K562 (cell line): ENCODE measurements at regions not wholly inside any gene's neighbourhood (a gene's known extent, or its start where the extent isn't known, plus 50 kb on each side); places are given as distances from the start of the nearest gene placed in this dataset.

Source experiments
- ATAC-seq: fragments of 200-7000 bp; cut with Tn5 transposase; 3 replicates; pipeline ENCODE4 v1.9.1; 2020; ENCODE audit warnings: moderate library complexity
- BruUV-seq: library from RNA; stranded (reverse); fragments of 400-500 nt; replicated peaks from 2 replicates; lab custom pipeline; 2021; lab: Mats Ljungman, UMichigan
- CTCF ChIA-PET: fragments of 300-600 bp; formaldehyde crosslinking; extraction: SDS; loops from one replicate; lab custom pipeline; 2021; ENCODE audit warnings: low intra/inter-chr PET ratio; lab: Yijun Ruan, JAX
- POLR2A ChIA-PET: fragments of 300-600, 350-650 bp; sonication (Branson Sonifier 250); formaldehyde crosslinking; extraction: SDS; loops from one replicate; lab custom pipeline; 2021; ENCODE audit warnings: antibody characterized with exemption, inconsistent platforms; lab: Yijun Ruan, JAX
- DNase-seq, 4 experiments: peaks; one replicate each; pipeline versions ENCODE4 v3.0.0 to v3.0.0-alpha.2; 2011 to 2018; ENCODE audit warnings: low spot score in 3 of 4, mixed read lengths in 3 of 4; ENCODE audit errors: extremely low read depth in 1 of 4
- FAIRE-seq: peaks from 2 replicates; lab custom pipeline; 2011; peaks lifted over from hg19 to GRCh38; lab: Jason Lieb, UNC
- H2AFZ ChIP-seq: 2 replicates; pipeline ENCODE4 v1.6.0; 2011; ENCODE audit warnings: low read depth, low read length, control low read depth, inconsistent platforms
- H3K27ac ChIP-seq: fragments of 200-600 bp; 3 replicates; pipeline ENCODE4 v1.8.0; 2011; ENCODE audit warnings: low read depth, mild to moderate bottlenecking, control low read depth, inconsistent platforms, low read length, moderate library complexity, mixed read lengths; ENCODE audit errors: extremely low read depth
- H3K27me3 ChIP-seq, 2 experiments: fragments of 300-600 bp in 1 of 2; 2 replicates in 1 of 2; 3 replicates in 1 of 2; pipeline versions ENCODE4 v1.6.0 to v1.8.0; 2011; ENCODE audit warnings: inconsistent platforms in 2 of 2, low read length in 2 of 2, mild to moderate bottlenecking in 1 of 2, mixed read lengths in 1 of 2, moderate library complexity in 1 of 2; ENCODE audit not compliant: control insufficient read depth in 2 of 2, insufficient read depth in 2 of 2
- H3K36me3 ChIP-seq: fragments of 300-600 bp; 3 replicates; pipeline ENCODE4 v1.8.0; 2011; ENCODE audit warnings: mild to moderate bottlenecking, low read length, inconsistent platforms; ENCODE audit not compliant: control insufficient read depth, insufficient read depth
- H3K4me1 ChIP-seq, 2 experiments: fragments of 200-600 bp in 1 of 2; replicated peaks in 1 of 2; 2 replicates in 1 of 2; 3 replicates in 1 of 2; pipeline versions ENCODE4 v1.5.1 to v1.8.0; 2011; ENCODE audit warnings: inconsistent platforms in 2 of 2, low read length in 2 of 2, mild to moderate bottlenecking in 1 of 2, mixed read lengths in 1 of 2, moderate library complexity in 1 of 2; ENCODE audit not compliant: control insufficient read depth in 2 of 2, insufficient read depth in 2 of 2
- H3K4me2 ChIP-seq: 2 replicates; pipeline ENCODE4 v1.6.1; 2011; ENCODE audit warnings: low read length, control low read depth, inconsistent platforms, mixed read lengths; ENCODE audit not compliant: insufficient read depth
- H3K4me3 ChIP-seq: fragments of 200-600 bp; sonication (generic), shearing (Covaris generic); 2 replicates; pipeline ENCODE4 v1.5.1; 2016; ENCODE audit warnings: control low read depth, inconsistent platforms
- H3K79me2 ChIP-seq: fragments of 200-600 bp; 3 replicates; pipeline ENCODE4 v1.8.0; 2011; ENCODE audit warnings: low read length, inconsistent platforms; ENCODE audit not compliant: control insufficient read depth, insufficient read depth
- H3K9ac ChIP-seq, 2 experiments: 2 replicates each; pipeline versions ENCODE4 v1.6.0 to v1.6.1; 2011; ENCODE audit warnings: low read depth in 2 of 2, low read length in 2 of 2, control low read depth in 1 of 2, inconsistent platforms in 1 of 2, mild to moderate bottlenecking in 1 of 2, mixed read lengths in 1 of 2; ENCODE audit not compliant: insufficient read depth in 1 of 2
- H3K9me1 ChIP-seq: one replicate; pipeline ENCODE4 v1.6.0; 2011; ENCODE audit warnings: inconsistent platforms, mild to moderate bottlenecking, low read length, moderate library complexity; ENCODE audit not compliant: control insufficient read depth, insufficient read depth
- H3K9me3 ChIP-seq: replicated peaks from 2 replicates; pipeline ENCODE4 v1.5.1; 2011; ENCODE audit warnings: low read depth, low read length, inconsistent platforms; ENCODE audit not compliant: control insufficient read depth, insufficient read depth
- H4K20me1 ChIP-seq: replicated peaks from 2 replicates; pipeline ENCODE4 v1.6.1; 2011; ENCODE audit warnings: low read length, inconsistent platforms, mixed read lengths; ENCODE audit not compliant: control insufficient read depth, insufficient read depth
- DDX20 ChIP-seq: fragments of 450-650 bp; IDR thresholded peaks from 2 replicates; pipeline ENCODE4 v1.6.1; 2016; ENCODE audit warnings: missing genetic modification characterization, low read depth, mild to moderate bottlenecking, missing compliant biosample characterization, moderate library complexity
- MAFK ChIP-seq: IDR thresholded peaks from 2 replicates; pipeline ENCODE4 v1.6.1; 2011; ENCODE audit warnings: low read length, improper control_type of control experiment
- MEIS2 ChIP-seq: fragments of 450-650 bp; IDR thresholded peaks from 2 replicates; pipeline ENCODE4 v1.6.1; 2014; ENCODE audit warnings: mild to moderate bottlenecking; ENCODE audit not compliant: partially characterized antibody
- PHF20 ChIP-seq: fragments of 450-650 bp; IDR thresholded peaks from 2 replicates; pipeline ENCODE4 v1.6.1; 2018; ENCODE audit not compliant: partially characterized antibody
- POLR2G ChIP-seq: fragments of 200-400 bp; formaldehyde crosslinking; IDR thresholded peaks from 2 replicates; pipeline ENCODE4 v1.6.1; 2017; ENCODE audit warnings: low read depth, mild to moderate bottlenecking, antibody characterized with exemption, low read length, moderate library complexity
- PYGO2 ChIP-seq: fragments of 450-650 bp; IDR thresholded peaks from 2 replicates; pipeline ENCODE4 v1.6.1; 2016; ENCODE audit warnings: mild to moderate bottlenecking, missing genetic modification characterization, moderate library complexity, missing compliant biosample characterization
- RERE ChIP-seq: sonication (generic); formaldehyde crosslinking; IDR thresholded peaks from 2 replicates; pipeline ENCODE4 v1.8.0; 2023; ENCODE audit warnings: missing genetic modification reagents, mild to moderate bottlenecking, borderline replicate concordance
- RFX1 ChIP-seq: fragments of 450-650 bp; IDR thresholded peaks from 2 replicates; pipeline ENCODE4 v1.6.1; 2016; ENCODE audit warnings: mild to moderate bottlenecking, moderate library complexity
- SIN3B ChIP-seq: fragments of 450-650 bp; IDR thresholded peaks from 2 replicates; pipeline ENCODE4 v1.6.1; 2017; ENCODE audit warnings: low read depth, mild to moderate bottlenecking, moderate library complexity
- SMAD1 ChIP-seq: fragments of 150-350 bp; IDR thresholded peaks from 2 replicates; pipeline ENCODE4 v1.6.1; 2014; ENCODE audit warnings: low read length, low read depth; ENCODE audit not compliant: partially characterized antibody
- THAP7 ChIP-seq: fragments of 250-450 bp; sonication (Bioruptor Pico); IDR thresholded peaks from 2 replicates; pipeline ENCODE4 v1.5.0; 2021
- ZNF274 ChIP-seq: IDR thresholded peaks from 2 replicates; pipeline ENCODE4 v1.6.1; 2011; ENCODE audit warnings: low read depth, mild to moderate bottlenecking, low read length, moderate library complexity, borderline replicate concordance
- ZNF431 ChIP-seq: sonication (generic); formaldehyde crosslinking; IDR thresholded peaks from 2 replicates; pipeline ENCODE4 v1.8.0; 2022; ENCODE audit warnings: mild to moderate bottlenecking, missing genetic modification reagents
- ZNF583 ChIP-seq: fragments of 250-450 bp; sonication (Bioruptor Pico); IDR thresholded peaks from 2 replicates; pipeline ENCODE4 v1.4.0; 2020
- WGBS: fragments of 100-300 bp; shearing (Covaris generic); methylation state at CpG from one replicate; pipeline ENCODE4 v1.1.6; 2016; ENCODE audit warnings: low coverage, mixed read lengths; ENCODE audit not compliant: insufficient coverage; ENCODE audit errors: missing lambda C conversion rate; 5-methylcytosine and 5-hydroxymethylcytosine counted together
- in situ Hi-C: fragments of 300-500 bp; cut with MboI; formaldehyde crosslinking; loops from 4 replicates; pipeline ENCODE4 v1.15.0; 2018; ENCODE audit warnings: inconsistent platforms, mixed read lengths
- intact Hi-C: fragments of 100-400 bp; cut with micrococcal nuclease; formaldehyde crosslinking; loops from 2 replicates; pipeline ENCODE4 v1.14.2; 2022

- Histone ChIP-seq H2AFZ (no peak overlapping the region), H3K9ac (no peak overlapping the region), H3K4me1 (peaks cover 4 to 11% of the 10 kb centered on the region in 2 experiments; a peak in 4 of 5 replicates), H3K27me3 (no peaks in the 10 kb centered on the region), H4K20me1 (no peaks in the 10 kb centered on the region), H3K9me1 (no peaks in the 10 kb centered on the region), H3K27ac (no peak overlapping the region), H3K4me3 (no peak overlapping the region), H3K9me3 (no peaks in the 10 kb centered on the region), H3K36me3 (no peaks in the 10 kb centered on the region), H3K79me2 (no peaks in the 10 kb centered on the region), H3K4me2 (no peak overlapping the region)
- TF ChIP-seq RERE (CRISPR knock-in tag) (no peak), ZNF583 (no peak), PYGO2 (tag) (no peak), MAFK (no peak), SMAD1 (no peak), RFX1 (no peak), THAP7 (no peak), ZNF274 (no peak), ZNF431 (CRISPR knock-in tag) (no peak), DDX20 (tag) (no peak), PHF20 (no peak), SIN3B (no peak), POLR2G (no peak), MEIS2 (no peak)
- DNase-seq (no peak), ATAC-seq (no peak), FAIRE-seq (no peak)
- BruUV-seq: no TSS peak
- WGBS: 27% methylated on average over 5 of the region's 5 CpGs
- in situ Hi-C loops: no loop called here
- intact Hi-C loops: no loop called here
- ChIA-PET CTCF (no interaction called here), POLR2A (interaction anchor here (1.2 to 1.6 kb wide), 2 partner anchors 10 to 20 kb away, joined by 3 to 4 read pairs; no protein-coding TSS in a partner anchor)
These were observed 111.5 kb upstream of the MAGI3 start for GRCh38 chr1:113278777-113279176.
